Trophoblast cell (in vitro differentiated cells and primary cell): ENCODE measurements at regions not wholly inside any gene's neighbourhood (a gene's known extent, or its start where the extent isn't known, plus 50 kb on each side); places are given as distances from the start of the nearest gene placed in this dataset.

Experiments used
- DNase-seq, 2 donors: peaks; one replicate each; pipeline ENCODE4 v3.0.0-alpha.2; 2016
- H2AFZ ChIP-seq: 2 replicates; pipeline ENCODE4 v1.6.1; 2013; ENCODE audit warnings: low read length, moderate library complexity, mild to moderate bottlenecking; ENCODE audit not compliant: insufficient read depth, poor library complexity
- H2AK5ac ChIP-seq: 2 replicates; pipeline ENCODE4 v1.6.1; 2013; ENCODE audit warnings: mild to moderate bottlenecking, low read length
- H2BK120ac ChIP-seq: 2 replicates; pipeline ENCODE4 v1.6.1; 2013; ENCODE audit warnings: low read length, mild to moderate bottlenecking, moderate library complexity; ENCODE audit not compliant: insufficient read depth, poor library complexity
- H2BK12ac ChIP-seq: 2 replicates; pipeline ENCODE4 v1.6.1; 2013; ENCODE audit warnings: mild to moderate bottlenecking, low read length, moderate library complexity
- H2BK5ac ChIP-seq: 2 replicates; pipeline ENCODE4 v1.6.1; 2013; ENCODE audit warnings: low read length, low read depth, moderate library complexity, mild to moderate bottlenecking; ENCODE audit not compliant: poor library complexity
- H3K14ac ChIP-seq: 2 replicates; pipeline ENCODE4 v1.6.1; 2013; ENCODE audit warnings: mild to moderate bottlenecking, low read length
- H3K18ac ChIP-seq: 2 replicates; pipeline ENCODE4 v1.6.1; 2013; ENCODE audit warnings: mild to moderate bottlenecking, low read length
- H3K23ac ChIP-seq: 2 replicates; pipeline ENCODE4 v1.6.1; 2013; ENCODE audit warnings: low read length
- H3K27ac ChIP-seq: 2 replicates; pipeline ENCODE4 v1.5.1; 2013; ENCODE audit warnings: low read depth, mild to moderate bottlenecking, inconsistent platforms, low read length, moderate library complexity
- H3K27me3 ChIP-seq: 2 replicates; pipeline ENCODE4 v1.6.1; 2013; ENCODE audit warnings: inconsistent platforms, mild to moderate bottlenecking, low read length, moderate library complexity; ENCODE audit not compliant: insufficient read depth
- H3K36me3 ChIP-seq, 2 experiments: 1 replicate in 1 of 2; 2 replicates in 1 of 2; pipeline ENCODE4 v1.6.1; 2013; ENCODE audit warnings: low read length in 2 of 2, mild to moderate bottlenecking in 2 of 2, moderate library complexity in 1 of 2; ENCODE audit not compliant: insufficient read depth in 2 of 2, control insufficient read depth in 1 of 2
- H3K4ac ChIP-seq: 2 replicates; pipeline ENCODE4 v1.6.1; 2013; ENCODE audit warnings: low read depth, mild to moderate bottlenecking, low read length, moderate library complexity
- H3K4me1 ChIP-seq, 2 experiments: 1 replicate in 1 of 2; 2 replicates in 1 of 2; pipeline ENCODE4 v1.6.1; 2013; ENCODE audit warnings: low read length in 2 of 2, mild to moderate bottlenecking in 2 of 2, moderate library complexity in 1 of 2; ENCODE audit not compliant: insufficient read depth in 2 of 2, control insufficient read depth in 1 of 2
- H3K4me2 ChIP-seq: 2 replicates; pipeline ENCODE4 v1.6.1; 2013; ENCODE audit warnings: inconsistent platforms, mild to moderate bottlenecking, low read length, moderate library complexity
- H3K4me3 ChIP-seq: 2 replicates; pipeline ENCODE4 v1.5.1; 2013; ENCODE audit warnings: mild to moderate bottlenecking, low read depth, low read length, inconsistent platforms
- H3K79me1 ChIP-seq: one replicate; pipeline ENCODE4 v1.6.1; 2013; ENCODE audit warnings: low read length
- H3K79me2 ChIP-seq: 2 replicates; pipeline ENCODE4 v1.6.1; 2013; ENCODE audit warnings: low read length, mild to moderate bottlenecking; ENCODE audit not compliant: control insufficient read depth, insufficient read depth, poor library complexity
- H3K9ac ChIP-seq: 2 replicates; pipeline ENCODE4 v1.6.1; 2013; ENCODE audit warnings: mild to moderate bottlenecking, low read length
- H3K9me3 ChIP-seq: 2 replicates; pipeline ENCODE4 v1.6.1; 2013; ENCODE audit warnings: low read depth, mild to moderate bottlenecking, control low read depth, inconsistent platforms, low read length; ENCODE audit not compliant: insufficient read depth
- H4K12ac ChIP-seq: 2 replicates; pipeline ENCODE4 v1.6.1; 2013; ENCODE audit warnings: low read depth, mild to moderate bottlenecking, low read length, moderate library complexity
- H4K8ac ChIP-seq: 2 replicates; pipeline ENCODE4 v1.6.1; 2013; ENCODE audit warnings: low read depth, mild to moderate bottlenecking, low read length, moderate library complexity
- H4K91ac ChIP-seq: one replicate; pipeline ENCODE4 v1.6.1; 2013; ENCODE audit warnings: low read depth, mild to moderate bottlenecking, low read length, moderate library complexity
- WGBS: extraction: QIAGEN DNeasy Blood & Tissue Kit; methylation state at CpG from one replicate; pipeline ENCODE4 v1.1.7; 2013; ENCODE audit warnings: missing lambda C conversion rate; ENCODE audit not compliant: insufficient read length, insufficient coverage; ENCODE audit errors: extremely low coverage; 5-methylcytosine and 5-hydroxymethylcytosine counted together

DNA sequence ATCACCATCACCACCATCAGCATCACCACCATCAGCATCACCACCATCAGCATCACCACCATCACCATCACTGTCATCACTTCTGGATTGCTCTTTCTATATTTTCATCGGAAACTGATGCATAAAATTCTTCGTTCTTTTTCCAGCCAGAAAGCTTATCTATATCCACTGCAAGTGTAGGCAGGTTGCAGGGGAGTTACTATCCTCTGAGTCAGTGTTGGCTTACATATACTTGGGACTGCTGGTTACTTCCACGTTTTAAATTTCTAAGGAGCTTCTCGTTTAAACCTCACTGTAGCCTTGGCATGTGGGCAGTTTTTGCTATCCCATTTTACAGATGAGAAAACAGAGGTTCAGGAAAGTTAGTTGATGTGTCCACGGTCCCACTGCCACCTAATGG lies 66.1 kb downstream of the FOXL3 start:
- H3K4me1 ChIP-seq = no peaks in the 10 kb centered on the region
- no peak overlapping the region for H2AFZ ChIP-seq
- H3K18ac ChIP-seq = no peak overlapping the region
- H3K27ac ChIP-seq = no peak overlapping the region
- no peak overlapping the region for H3K4me2 ChIP-seq
- no peak overlapping the region for H3K9ac ChIP-seq
- no peaks in the 10 kb centered on the region for H3K79me1 ChIP-seq
- no peak overlapping the region for H3K4me3 ChIP-seq
- H3K4ac ChIP-seq = no peak overlapping the region
- no peak overlapping the region for H2BK12ac ChIP-seq
- H3K27me3 ChIP-seq = no peaks in the 10 kb centered on the region
- no peak overlapping the region for H3K23ac ChIP-seq
- no peaks in the 10 kb centered on the region for H3K36me3 ChIP-seq
- DNase-seq = no peak
- H3K9me3 ChIP-seq = peaks cover 7% of the 10 kb centered on the region
- WGBS = no CpG with 5 or more reads among the region's 5 CpGs
- H2BK120ac ChIP-seq = no peak overlapping the region
- H3K14ac ChIP-seq = no peak overlapping the region
- no peaks in the 10 kb centered on the region for H3K79me2 ChIP-seq
- H4K8ac ChIP-seq = no peak overlapping the region
- H4K91ac ChIP-seq = no peak overlapping the region
- no peak overlapping the region for H4K12ac ChIP-seq
- H2AK5ac ChIP-seq = no peak overlapping the region
- no peak overlapping the region for H2BK5ac ChIP-seq

DNA sequence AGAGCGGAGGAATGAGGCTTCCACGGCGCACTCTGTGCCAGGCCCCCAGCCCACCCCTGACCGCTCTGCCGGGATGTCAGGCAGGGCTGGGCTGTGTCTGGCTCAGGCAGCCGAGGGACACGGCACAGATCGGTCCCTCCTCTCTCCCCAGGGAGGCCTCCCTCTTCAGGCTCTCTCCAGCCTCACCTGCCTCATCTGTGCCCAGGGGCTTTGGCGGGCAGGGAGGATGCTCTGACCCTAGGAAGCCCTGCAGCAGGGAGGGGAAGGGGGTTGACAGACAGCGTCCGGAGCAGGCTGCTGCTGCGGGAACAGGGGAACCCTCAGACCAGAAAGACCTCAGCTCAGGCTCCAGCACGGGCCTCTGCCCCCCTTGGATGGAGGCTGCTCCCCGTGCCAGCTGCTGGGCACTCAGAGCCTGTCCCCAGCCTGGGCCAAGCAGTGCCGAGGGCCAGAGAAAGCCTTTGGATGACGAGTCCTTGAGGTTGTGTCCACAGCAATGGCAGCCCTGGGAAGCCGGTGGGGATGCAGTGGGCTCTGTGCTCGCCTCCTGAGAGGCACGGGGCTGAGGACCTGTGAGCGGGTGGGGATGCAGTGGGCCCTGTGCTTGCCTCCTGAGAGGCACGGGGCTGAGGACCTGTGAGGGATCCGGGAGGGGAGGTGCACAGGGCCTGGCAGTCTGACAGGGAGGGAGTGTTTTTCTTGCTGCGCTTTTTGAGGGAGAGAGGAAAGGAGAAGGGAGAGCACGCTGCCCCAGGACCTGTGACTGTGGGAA lies 66.9 kb downstream of the FOXL3 start:
- Histone ChIP-seq H3K18ac (no peak overlapping the region), H2AFZ (no peak overlapping the region), H3K14ac (no peak overlapping the region), H4K91ac (no peak overlapping the region), H3K23ac (no peak overlapping the region), H3K79me2 (no peaks in the 10 kb centered on the region), H2AK5ac (no peak overlapping the region), H2BK12ac (no peak overlapping the region), H3K4me3 (no peak overlapping the region), H2BK120ac (no peak overlapping the region), H3K9ac (no peak overlapping the region), H3K27ac (no peak overlapping the region), H4K12ac (no peak overlapping the region), H2BK5ac (no peak overlapping the region), H3K4me1 (no peaks in the 10 kb centered on the region), H3K27me3 (no peaks in the 10 kb centered on the region), H4K8ac (no peak overlapping the region), H3K4ac (no peak overlapping the region), H3K9me3 (peaks cover 7% of the 10 kb centered on the region), H3K36me3 (no peaks in the 10 kb centered on the region), H3K4me2 (no peak overlapping the region), H3K79me1 (no peaks in the 10 kb centered on the region)
- DNase-seq = no peak
- WGBS = no CpG with 5 or more reads among the region's 24 CpGs

DNA sequence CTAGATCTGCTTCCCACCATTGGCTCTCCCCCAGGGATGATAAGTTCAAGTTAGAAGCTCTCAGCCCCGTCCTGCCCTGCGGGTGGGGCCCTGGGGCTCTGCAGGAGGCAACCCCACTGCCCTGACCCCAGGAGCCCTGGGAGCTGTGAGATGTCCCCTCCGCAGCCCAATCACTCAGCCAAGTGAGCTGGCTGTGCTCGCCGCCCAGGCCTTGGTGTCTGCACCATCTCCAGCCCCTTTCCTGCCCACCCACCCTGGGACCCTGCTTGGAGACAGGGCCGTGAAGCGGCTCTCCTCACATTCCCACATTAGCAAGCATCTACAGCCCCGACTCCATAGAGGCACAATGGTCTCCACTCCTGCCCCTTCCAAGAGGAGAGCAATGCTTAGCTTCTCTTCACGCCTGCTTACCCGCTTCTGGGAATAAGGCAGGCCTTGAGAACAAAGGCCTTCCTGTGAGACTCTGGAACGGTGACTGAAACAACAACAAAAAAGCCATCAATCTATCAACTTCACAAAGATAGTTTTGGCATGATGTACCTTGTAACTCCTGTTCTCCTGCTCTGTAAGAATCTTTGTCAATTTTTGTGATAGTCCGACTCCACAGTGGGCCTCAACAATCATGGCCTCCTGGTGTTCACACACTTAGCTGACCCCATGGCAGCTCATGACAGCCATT lies 67.7 kb downstream of the FOXL3 start:
- Histone ChIP-seq H3K27ac (no peak overlapping the region), H3K23ac (no peak overlapping the region), H2BK5ac (no peak overlapping the region), H4K12ac (no peak overlapping the region), H2AFZ (no peak overlapping the region), H3K27me3 (no peaks in the 10 kb centered on the region), H3K18ac (no peak overlapping the region), H3K9ac (no peak overlapping the region), H4K8ac (no peak overlapping the region), H3K14ac (no peak overlapping the region), H2BK12ac (no peak overlapping the region), H3K36me3 (no peaks in the 10 kb centered on the region), H3K4ac (no peak overlapping the region), H4K91ac (no peak overlapping the region), H3K9me3 (peaks cover 7% of the 10 kb centered on the region), H2BK120ac (no peak overlapping the region), H3K79me2 (no peaks in the 10 kb centered on the region), H3K4me3 (no peak overlapping the region), H3K79me1 (no peaks in the 10 kb centered on the region), H3K4me1 (no peaks in the 10 kb centered on the region), H3K4me2 (no peak overlapping the region), H2AK5ac (no peak overlapping the region)
- no CpG with 5 or more reads among the region's 12 CpGs for WGBS
- no peak for DNase-seq

DNA sequence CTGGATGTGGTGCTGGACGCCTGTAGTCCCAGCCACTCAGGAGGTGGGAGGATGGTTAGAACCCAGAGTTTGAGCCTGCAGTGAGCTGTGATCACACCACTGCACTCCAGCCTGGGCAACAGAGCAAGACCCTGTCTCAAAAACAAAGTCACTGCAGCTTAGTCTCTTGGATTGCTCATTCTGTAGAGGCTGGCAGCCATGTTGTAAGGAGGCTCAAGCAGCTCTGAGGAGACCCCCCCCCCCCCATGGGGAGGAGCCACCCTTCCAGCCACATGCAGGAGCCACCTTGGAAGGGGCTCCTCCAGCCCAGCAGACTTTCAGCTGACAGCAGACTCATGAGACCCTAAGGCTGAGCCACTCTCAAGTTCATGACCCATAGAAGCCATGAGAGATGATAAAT lies 68.4 kb downstream of the FOXL3 start:
- Histone ChIP-seq H2BK120ac (no peak overlapping the region), H3K4ac (no peak overlapping the region), H3K18ac (no peak overlapping the region), H3K79me1 (no peaks in the 10 kb centered on the region), H3K27ac (no peak overlapping the region), H3K79me2 (no peaks in the 10 kb centered on the region), H4K8ac (no peak overlapping the region), H3K36me3 (no peaks in the 10 kb centered on the region), H3K23ac (no peak overlapping the region), H3K9me3 (peaks cover 7% of the 10 kb centered on the region), H3K4me1 (no peaks in the 10 kb centered on the region), H4K91ac (no peak overlapping the region), H3K14ac (no peak overlapping the region), H2AK5ac (no peak overlapping the region), H3K4me2 (no peak overlapping the region), H2BK12ac (no peak overlapping the region), H2BK5ac (no peak overlapping the region), H3K9ac (no peak overlapping the region), H3K4me3 (no peak overlapping the region), H4K12ac (no peak overlapping the region), H3K27me3 (no peaks in the 10 kb centered on the region), H2AFZ (no peak overlapping the region)
- no peak for DNase-seq
- WGBS = no CpG with 5 or more reads among the region's 1 CpG
